ENCODE measurements at regions not wholly inside any gene's neighbourhood (a gene's known extent, or its start where the extent isn't known, plus 50 kb on each side); places are given as distances from the start of the nearest gene placed in this dataset.

GRCh38 chr1:243923292-243924171 is 73.5 kb upstream of the AKT3 start:
- no peak for TF ChIP-seq CTCF (IDR thresholded peaks at IDR 0.05)
- TF ChIP-seq POLR2A (IDR thresholded peaks at IDR 0.05), result no peak
- TF ChIP-seq EP300 (IDR thresholded peaks at IDR 0.05), result no peak
- TF ChIP-seq POLR2AphosphoS5 (IDR thresholded peaks at IDR 0.05), result no peak
